NCI-H128 (cell line): ENCODE measurements at regions not wholly inside any gene's neighbourhood (a gene's known extent, or its start where the extent isn't known, plus 50 kb on each side); places are given as distances from the start of the nearest gene placed in this dataset.

Experiments used
- DNase-seq: peaks from one replicate; lab custom pipeline; 2025; ENCODE audit not compliant: unreplicated experiment; lab: John Stamatoyannopoulos, UW

DNA sequence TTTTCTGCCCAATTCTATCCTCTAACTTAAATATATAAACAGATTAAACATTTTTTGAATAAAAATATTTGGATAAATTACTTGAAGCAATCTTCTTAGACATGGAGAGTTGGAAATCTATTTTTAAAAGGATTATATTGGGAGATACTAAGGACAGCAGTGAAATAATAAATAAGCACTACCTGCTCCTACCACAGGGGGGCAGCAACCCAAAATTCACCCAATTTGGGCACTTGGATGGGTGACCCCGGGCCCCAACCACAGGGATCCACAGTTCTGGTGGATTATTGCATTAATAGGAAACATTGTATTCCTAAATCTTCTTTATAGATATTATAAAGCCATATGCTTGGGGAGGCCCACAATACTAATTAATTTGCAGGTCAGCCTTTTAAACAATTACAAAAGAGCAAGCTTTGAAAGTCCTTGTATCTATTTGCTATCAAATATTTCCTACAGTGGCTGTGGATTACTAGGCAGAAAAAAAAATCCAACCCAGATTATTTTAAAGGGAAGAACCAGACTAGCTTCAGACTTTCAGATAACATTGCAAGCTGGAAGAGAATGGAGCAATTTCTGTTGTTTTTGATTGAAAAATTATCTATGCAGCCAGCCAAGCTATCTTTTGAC lies 66.4 kb upstream of the PDE10A start:
- no peak for DNase-seq

DNA sequence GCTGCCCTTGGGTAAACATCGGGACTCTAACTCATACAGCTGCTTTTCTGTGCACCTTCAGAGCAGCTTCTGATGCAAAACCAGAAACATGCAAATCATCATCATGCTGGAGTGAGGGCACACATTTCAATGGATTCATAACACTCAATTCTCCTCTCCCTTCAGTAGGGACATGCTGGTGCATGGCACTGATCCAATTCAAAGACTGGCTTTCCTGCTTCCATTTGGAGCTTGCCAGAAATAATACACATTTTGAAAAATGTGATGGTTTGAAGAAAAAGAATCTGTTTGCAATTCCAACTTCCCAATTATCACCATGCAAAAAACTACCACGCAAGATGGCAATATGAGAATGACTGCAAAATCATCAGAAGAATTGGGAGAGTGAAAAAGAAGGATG lies 65.2 kb upstream of the PDE10A start:
- no peak for DNase-seq

GRCh38 chr6:165726965-165727381 lies 63.9 kb upstream of the PDE10A start:
- no peak for DNase-seq

GRCh38 chr6:165726290-165726875 lies 63.3 kb upstream of the PDE10A start:
- no peak for DNase-seq

- DNase-seq, result no peak
Observed at GRCh38 chr6:165725201-165725600, 62.2 kb upstream of the PDE10A start.

GRCh38 chr6:165723326-165723725 lies 60.3 kb upstream of the PDE10A start:
- DNase-seq, result no peak

DNA sequence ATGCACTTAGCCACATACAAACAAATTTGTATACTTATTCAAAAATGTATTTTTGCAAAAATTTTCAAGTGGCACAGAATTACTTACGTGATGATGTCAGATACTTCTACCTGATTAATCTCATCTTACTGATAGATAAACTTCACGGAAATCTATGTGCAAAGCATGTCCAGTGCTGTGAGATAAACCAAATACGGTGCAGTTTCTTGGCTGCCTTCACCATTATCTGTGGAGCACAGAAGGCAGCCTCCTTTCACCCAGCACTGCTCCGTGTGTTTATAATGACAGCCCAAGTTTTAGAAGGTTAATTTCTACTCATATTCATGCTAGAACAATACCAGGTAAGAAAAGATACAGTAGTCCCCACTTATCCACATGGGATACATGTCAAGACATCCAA lies 59.0 kb upstream of the PDE10A start:
- no peak for DNase-seq

DNA sequence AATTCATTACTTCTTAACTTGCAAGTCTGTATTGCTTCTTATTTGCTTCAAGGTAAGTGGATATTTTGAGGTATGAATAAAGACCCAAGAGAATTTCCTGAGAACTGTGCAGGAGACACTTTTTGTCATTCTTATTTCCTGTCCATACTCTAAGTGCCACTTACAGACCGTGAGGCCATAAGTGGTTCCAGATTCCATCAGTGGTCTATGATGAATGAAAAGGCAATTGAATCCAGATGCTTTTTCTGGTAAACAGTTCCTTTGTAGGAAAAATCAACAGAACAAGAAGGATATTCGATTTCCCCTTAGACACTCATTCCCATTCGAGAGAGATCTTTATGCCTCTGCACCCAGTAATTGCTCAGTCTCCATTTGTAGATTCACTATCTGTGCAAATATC lies 58.3 kb upstream of the PDE10A start:
- DNase-seq, result no peak

GRCh38 chr6:165718491-165718891 lies 55.5 kb upstream of the PDE10A start:
- no peak for DNase-seq

DNA sequence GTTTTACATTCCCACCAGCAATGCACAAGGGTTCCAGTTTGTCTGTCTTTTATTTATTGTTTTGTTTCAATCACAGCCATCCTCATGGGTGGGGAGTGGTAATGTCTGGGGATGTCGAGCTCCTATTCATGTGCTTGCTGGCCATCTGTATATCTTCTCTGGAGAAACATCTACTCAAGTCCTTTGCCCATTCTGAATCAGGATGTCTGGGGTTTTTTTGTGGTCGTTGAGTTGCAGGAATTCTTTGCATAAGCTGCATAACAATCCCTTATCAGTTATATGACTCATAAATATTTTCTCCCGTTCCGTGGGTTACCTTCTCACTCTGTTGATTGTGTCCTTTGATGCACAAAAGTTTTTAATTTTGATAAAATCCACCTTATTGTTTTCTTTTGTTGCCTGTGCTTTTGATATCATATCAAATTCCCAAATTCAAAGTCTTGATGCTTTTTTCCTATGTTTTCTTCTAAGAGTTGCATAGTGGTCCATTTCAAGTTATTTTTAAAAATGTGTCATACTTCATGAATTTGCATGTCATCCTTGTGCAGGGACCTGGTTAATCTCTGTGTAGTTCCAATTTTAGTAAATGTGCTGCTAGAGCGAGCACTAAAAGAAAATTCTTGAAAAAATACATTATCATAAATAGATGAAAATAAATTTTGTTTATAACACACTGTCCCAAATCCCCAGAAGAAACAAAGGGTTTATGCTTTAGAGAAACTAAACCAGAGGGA lies 54.9 kb upstream of the PDE10A start:
- DNase-seq, result no peak

- no peak for DNase-seq
Observed at GRCh38 chr6:165716886-165717285, 53.8 kb upstream of the PDE10A start.

- DNase-seq, result no peak
Observed at GRCh38 chr6:165715428-165715827, 52.4 kb upstream of the PDE10A start.

DNA sequence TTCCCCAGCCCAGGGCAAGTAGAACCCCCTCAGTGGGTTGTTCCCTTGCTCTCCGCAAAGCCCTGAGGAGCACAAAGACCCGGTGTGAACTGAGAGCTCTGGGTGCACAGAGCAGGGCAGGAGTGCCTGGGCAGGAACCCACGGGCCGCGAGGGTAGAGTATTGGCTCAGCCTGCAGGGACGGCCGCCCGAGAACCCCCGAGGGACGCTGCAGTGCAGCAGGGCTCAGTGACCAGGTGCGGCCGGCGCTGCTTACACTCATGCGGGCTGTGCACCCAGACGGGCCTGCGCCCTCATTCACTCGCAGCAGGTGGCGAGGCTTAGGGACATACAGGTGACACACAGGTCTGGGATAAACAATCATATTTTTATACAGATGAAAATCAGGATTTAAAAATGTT lies 51.9 kb upstream of the PDE10A start:
- DNase-seq, result no peak

DNA sequence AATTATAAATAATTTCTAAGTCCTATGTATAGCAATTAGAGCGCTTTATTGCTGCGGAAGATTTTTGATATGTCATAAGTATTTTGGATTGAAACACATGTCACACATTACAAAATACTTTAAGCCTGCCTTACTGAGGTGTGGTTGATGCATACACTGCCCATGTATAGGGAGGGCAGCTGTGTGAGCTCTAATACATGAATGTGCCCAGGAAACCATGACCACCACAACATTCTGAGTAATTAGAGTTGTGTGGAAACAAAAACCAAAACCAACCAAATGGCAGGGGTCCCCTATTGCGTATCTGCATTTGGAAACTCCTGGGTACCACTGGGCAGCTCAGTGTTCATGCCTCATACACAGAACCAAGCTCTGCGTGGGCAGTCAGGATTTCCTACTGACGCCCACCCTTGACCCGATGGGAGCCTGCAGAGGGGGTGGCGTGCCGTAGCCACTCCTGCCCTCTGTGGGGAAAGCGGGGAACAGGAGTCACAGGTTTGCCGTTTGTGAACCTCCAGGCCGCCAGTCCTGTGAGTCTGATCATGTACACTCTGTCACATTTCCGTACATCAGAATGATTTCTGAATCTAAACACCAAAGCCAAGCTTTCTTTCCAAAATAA lies 50.9 kb upstream of the PDE10A start:
- no peak for DNase-seq
